SK-N-DZ (cell line): ENCODE measurements at regions not wholly inside any gene's neighbourhood (a gene's known extent, or its start where the extent isn't known, plus 50 kb on each side); places are given as distances from the start of the nearest gene placed in this dataset.
A peak's percentile ranks its signal among the peaks of the same experiment; 100 is the strongest.
"Not testable (repeated sequence)": the region's sequence is repeated elsewhere in the genome, so short reads cannot be mapped to it uniquely, and the experiment has no call there.

ENCODE experiments used
- DNase-seq: peaks from one replicate; pipeline ENCODE4 v3.0.0-alpha.2; 2015; ENCODE audit warnings: low spot score

DNA sequence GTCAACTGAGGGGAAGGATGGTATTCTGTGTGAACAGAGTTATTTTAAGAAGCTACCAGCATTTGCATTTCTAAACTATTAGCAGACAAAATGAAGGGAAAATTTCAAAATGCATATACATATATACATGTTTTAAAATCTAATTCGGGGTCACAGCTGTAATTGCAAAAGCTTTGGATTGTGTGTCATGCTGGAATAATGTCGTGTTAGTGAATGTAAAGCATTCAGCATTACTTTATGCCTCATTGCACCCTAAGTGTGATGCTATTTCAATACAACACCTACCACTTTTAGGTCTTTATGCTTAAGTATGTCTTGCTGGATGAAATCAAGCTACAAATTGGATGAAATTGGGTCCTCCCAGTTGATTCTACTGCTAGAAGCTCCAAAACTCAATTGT is 687.6 kb upstream of the MEF2C start:
- DNase-seq, result no peak

GRCh38 chr5:89566340-89566739 is 683.4 kb upstream of the MEF2C start:
- DNase-seq, result no peak

DNA sequence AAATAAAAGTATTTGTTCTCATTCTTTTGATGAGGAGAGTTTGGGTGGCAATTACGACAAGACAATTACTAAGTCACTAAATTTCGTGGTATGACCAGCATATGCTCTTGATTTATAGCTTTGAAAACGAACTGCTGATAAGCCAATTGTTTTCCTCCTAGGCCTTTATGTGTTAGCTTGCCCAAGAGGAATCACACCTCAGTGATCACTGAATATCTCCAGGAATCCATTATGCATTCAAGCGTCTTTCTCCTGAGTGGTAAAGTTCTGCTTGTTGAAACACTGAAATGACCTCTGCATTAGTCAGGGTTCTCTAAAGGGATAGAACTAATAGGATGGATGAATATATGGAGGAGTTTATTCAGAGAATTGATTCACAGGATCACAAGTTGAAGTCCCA is 677.7 kb upstream of the MEF2C start:
- no peak for DNase-seq

DNA sequence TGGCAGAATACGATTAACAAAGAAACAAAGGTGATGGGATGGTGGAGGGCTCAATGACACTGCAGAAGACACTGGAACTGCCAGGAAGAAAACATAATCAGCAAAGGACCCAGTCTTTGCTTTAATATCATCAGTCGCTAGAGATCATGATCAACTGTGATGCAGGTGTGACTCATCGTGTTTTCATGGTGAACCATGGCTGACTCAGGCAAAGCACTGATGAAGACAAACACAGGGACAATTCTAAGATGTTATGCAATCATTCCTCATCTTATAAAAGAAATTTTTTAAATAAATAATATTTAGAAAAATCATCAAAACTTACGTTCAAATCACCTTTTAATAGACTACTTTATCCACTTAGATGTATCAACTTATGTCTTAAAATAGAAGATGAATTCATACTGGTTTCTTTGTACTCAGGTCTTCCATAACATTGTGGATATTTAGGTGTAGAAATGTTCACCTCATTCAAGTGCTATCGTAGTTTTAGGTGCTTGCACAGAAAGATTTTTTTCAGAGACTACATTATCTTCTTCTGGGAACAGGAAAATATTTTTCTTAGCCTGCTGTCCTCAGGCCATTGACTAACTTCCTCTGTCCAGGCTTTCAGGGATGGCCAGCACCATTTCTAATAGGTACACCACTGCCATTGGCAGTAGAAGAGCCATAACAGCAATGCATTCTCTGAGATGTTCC is 673.4 kb upstream of the MEF2C start:
- no peak for DNase-seq

DNA sequence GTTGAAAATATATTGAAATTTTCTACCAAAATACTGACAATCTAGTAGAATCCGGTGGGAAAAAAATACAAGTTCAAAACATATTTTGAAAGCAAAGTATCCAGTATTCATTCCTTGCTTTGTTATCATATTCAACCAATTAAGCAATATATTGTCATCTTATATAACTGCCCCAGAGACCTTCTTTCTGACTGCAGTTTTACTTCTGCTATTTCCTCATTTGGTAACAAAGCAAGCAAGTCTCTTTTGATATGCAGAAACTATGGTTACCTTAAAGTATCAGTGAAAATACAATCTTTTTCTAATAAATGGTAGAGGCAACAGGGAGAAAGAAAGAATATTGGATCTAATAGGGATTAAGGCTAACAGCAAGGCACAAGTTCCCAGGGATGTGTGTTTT is 663.7 kb upstream of the MEF2C start:
- DNase-seq, result no peak

DNA sequence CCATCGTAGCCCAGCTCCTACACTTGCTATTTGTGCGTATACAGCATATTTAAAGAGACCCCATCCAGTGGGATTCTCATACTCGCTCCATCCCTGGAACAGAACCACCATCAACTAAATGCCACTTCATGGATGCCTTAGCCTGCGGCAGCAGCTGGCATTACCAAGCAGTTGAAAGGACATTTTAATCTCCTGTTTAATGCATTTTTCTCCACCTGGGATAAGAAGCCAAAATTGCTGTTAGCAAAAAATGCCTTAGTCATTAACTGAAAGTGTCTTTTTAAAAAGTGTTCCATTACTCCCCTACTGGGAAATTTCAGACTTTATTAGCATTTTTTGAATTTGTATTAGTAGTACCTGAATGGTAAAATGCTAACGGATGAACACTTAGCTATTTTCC is 662.6 kb upstream of the MEF2C start:
- DNase-seq, result no peak

DNA sequence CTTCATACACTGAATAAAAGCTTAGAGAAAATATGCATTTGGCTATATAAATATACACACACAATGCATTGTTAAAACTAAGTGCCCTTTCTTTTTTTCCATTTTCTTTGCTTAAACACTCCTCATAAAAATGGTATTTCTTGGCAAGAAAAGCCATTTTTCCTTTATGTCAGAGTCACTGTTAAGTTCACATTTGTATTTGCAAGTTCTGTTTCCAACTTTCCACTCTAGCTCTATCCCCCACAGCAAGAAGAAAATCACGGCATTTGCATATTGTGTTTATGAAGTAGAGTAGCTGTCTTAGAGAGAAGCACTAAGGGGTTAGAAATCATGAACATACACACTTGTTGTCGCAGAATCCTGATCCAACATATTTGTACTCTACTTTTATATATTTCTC is 662.1 kb upstream of the MEF2C start:
- no peak for DNase-seq

GRCh38 chr5:89542736-89543135 is 659.8 kb upstream of the MEF2C start:
- peak; percentile 26 for DNase-seq

DNA sequence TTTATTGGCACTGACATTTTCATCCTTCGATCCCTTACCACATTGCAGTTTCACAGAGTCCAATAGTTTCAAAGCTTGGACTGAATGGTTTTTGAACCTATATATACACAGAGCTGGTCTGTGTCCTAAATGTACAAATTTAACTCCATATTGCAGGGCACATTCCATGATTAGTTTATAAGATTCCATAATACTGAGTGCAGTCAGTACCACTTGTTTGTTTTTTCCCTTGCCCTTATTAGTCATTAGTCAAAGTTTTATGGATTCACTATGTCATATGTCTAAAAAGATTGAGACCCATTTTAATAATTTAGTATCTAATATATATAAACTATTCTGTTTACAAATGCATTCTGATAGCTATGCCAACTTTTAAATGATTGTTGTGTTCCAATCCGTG is 654.8 kb upstream of the MEF2C start:
- DNase-seq, result no peak

DNA sequence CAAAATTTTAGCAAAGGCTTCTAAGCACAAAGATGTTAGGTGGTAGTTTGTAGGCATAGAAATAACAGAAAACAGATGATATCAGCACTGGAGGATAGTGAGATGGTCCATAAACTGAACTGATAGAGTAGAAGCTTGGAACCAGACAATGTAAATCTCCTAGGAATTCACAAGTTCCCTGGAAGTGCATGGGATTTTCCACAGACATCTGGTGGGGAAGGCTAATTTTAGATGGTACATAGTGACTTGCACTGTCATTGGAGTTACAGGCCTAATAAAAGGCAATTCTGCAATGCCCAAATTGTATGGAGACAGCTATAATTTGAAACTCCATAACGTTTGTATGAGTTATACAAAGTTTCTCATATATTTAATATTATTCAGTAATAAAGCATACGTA is 653.0 kb upstream of the MEF2C start:
- DNase-seq, result no peak

- no peak for DNase-seq
Measured at GRCh38 chr5:89535411-89535810, 652.4 kb upstream of the MEF2C start.

- DNase-seq, result no peak
Measured at GRCh38 chr5:89534331-89534730, 651.3 kb upstream of the MEF2C start.

DNA sequence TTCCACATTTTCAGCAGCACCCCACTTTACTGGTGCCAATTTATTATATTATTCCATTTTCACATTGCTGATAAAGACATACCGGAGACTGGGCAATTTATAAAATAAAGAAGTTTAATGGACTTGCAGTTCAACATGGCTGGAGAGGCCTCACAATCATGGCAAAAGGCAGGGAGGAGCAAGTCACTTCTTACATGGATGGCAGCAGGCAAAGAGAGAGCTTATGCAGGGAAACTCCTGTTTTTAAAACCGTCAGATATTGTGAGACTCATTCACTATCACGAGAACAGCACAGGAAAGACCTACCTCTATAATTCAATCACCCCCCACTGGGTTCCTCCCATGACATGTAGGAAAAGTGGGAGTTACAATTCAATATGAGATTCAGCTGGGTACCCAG is 641.8 kb upstream of the MEF2C start:
- no peak for DNase-seq

DNA sequence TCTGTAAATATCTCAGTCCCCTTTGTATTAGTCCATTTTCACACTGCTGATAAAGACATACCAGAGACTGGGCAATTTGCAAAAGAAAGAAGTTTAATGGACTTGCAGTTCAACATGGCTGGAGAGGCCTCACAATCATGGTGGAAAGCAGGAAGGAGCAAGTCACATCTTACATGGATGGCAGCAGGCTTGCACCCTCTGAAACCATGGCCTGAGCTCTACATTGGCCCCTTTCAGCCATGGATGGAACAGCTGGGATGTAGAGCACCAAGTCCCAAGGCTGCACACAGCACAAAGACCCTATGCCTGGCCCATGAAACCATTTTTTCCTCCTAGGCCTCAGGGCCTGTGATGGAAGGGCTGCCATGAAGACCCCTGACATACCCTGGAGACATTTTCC is 640.9 kb upstream of the MEF2C start:
- DNase-seq, result not testable (repeated sequence)

DNA sequence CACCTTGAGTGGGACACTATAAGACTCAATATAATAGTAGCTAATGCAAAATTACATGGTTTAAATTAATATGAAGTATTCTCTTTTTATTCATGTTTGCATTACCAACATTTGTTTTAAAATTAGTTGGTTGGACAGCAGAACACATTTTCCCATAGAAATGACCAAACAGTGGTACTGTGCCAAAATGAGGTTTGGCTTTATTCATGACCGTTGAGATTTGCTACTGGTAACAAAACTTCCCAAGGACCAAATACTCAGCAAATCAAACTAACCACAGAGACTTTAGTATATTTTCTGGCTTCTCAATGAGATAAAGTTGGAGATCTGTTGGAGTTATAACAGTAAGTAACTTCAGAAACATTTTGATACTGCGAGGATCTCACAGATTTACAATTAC is 637.8 kb upstream of the MEF2C start:
- no peak for DNase-seq

- no peak for DNase-seq
Measured at GRCh38 chr5:89513299-89514044, 630.5 kb upstream of the MEF2C start.

- DNase-seq, result no peak
Measured at GRCh38 chr5:89504051-89504450, 621.1 kb upstream of the MEF2C start.

GRCh38 chr5:89499787-89500186 is 616.8 kb upstream of the MEF2C start:
- no peak for DNase-seq

- DNase-seq, result no peak
Measured at GRCh38 chr5:89498699-89499098, 615.7 kb upstream of the MEF2C start.

DNA sequence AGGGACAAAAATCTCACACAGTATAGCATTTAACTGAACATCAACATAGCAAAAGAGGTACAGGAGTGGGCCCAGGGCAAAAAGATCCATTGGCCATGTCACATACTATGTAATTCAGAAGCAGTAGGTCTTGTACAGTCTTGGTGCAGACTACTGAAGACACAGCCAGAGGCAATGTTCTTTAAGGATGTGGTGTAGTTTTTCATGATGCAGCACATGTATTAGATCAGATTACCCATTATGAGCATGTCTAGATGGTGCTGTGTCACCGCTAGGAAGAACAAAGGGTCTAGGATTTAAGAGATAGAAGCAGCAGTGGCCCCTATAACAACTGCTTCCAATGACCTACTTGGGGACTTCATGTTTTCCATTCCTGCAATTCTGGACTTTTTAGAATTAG is 610.4 kb upstream of the MEF2C start:
- no peak for DNase-seq

- no peak for DNase-seq
Measured at GRCh38 chr5:89484962-89485361, 602.0 kb upstream of the MEF2C start.

GRCh38 chr5:89480406-89481007 is 597.5 kb upstream of the MEF2C start:
- DNase-seq, result no peak

- DNase-seq, result no peak
Measured at GRCh38 chr5:89478851-89479250, 595.9 kb upstream of the MEF2C start.
